Vagina (tissue), 2 donors: ENCODE measurements at regions not wholly inside any gene's neighbourhood (a gene's known extent, or its start where the extent isn't known, plus 50 kb on each side); places are given as distances from the start of the nearest gene placed in this dataset.

ENCODE experiments used
- POLR2A ChIP-seq, 2 donors: fragments of 450-650 bp; IDR thresholded peaks; one replicate each; pipeline ENCODE4 v1.6.1; 2017; ENCODE audit warnings: antibody characterized with exemption in 2 of 2, mild to moderate bottlenecking in 2 of 2, moderate library complexity in 2 of 2
- POLR2AphosphoS5 ChIP-seq, 2 donors: sonication (generic); formaldehyde crosslinking; IDR thresholded peaks; one replicate each; pipeline ENCODE4 v1.9.0; 2017; ENCODE audit warnings: antibody characterized with exemption in 2 of 2, mild to moderate bottlenecking in 2 of 2, low read depth in 1 of 2; ENCODE audit not compliant: insufficient read depth in 1 of 2

- TF ChIP-seq POLR2AphosphoS5 (IDR thresholded peaks at IDR 0.05; ENCODE audit: insufficient read depth in 1 of 2, low read depth in 1 of 2) = no peak
- TF ChIP-seq POLR2A (IDR thresholded peaks at IDR 0.05) = no peak
These were observed 188.7 kb upstream of the TLL1 start for GRCh38 chr4:165684177-165684805.
